ENCODE measurements at regions not wholly inside any gene's neighbourhood (a gene's known extent, or its start where the extent isn't known, plus 50 kb on each side); places are given as distances from the start of the nearest gene placed in this dataset.
"Not testable (repeated sequence)": the region's sequence is repeated elsewhere in the genome, so short reads cannot be mapped to it uniquely, and the experiment has no call there.

GRCh38 chr10:46216836-46217751, 69.7 kb upstream of the ANTXRL start (continued):
- TF ChIP-seq KDM5A (IDR thresholded peaks at IDR 0.05) = no peak
- no peak for TF ChIP-seq RAD21 (conservative IDR thresholded peaks at IDR 0.05 in 1 of 2, IDR thresholded peaks at IDR 0.05 in 1 of 2)

DNA sequence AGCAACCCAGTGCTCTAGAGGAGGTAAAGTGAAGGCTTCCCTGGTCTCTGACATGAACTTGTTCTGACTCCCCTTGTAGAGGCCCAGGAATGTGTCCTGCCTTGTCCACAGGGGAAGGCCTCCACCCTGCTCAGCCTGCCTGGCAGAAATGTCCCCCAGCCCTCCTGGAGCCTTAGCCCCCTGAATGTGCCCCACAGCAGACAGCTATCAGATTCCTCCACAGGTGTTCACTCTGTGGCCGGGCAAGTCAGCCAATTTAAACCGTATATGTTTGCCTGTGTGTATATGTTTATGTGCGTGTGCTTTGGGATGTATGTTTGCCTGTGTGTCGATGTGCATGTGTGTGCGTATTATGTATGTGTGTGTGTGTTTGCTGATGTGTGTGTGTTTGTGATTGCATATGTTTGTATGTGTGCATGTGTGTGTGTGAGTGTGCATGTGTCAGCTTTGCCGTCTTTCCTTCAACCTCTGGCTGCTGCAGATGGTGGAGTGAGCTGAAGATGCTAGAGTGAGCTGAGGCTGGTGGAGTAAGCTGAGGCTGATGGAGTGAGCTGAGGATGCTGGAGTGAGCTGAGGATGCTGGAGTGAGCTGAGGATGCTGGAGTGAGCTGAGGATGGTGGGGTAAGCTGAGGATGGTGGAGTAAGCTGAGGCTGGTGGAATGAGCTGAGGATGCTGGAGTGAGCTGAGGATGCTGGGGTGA, 68.9 kb upstream of the ANTXRL start:
- peak in 1 of 2 experiments; percentile 26; a peak in 3 of 6 replicates for ATAC-seq
- no peaks in the 10 kb centered on the region for H3K4me1 ChIP-seq
- no peak for DNase-seq (ENCODE audit: low read depth in 1 of 2, low spot score in 1 of 2)
- POLR2A ChIA-PET = no interaction called here
- CTCF ChIA-PET = interaction anchor here (6.2 kb wide), 1 partner anchor 10 kb away, joined by 46 read pairs; no protein-coding TSS in a partner anchor
- H3K4me3 ChIP-seq = no peak overlapping the region
- H3K9me3 ChIP-seq = no peaks in the 10 kb centered on the region
- FAIRE-seq = no peak
- H3K4me2 ChIP-seq = no peak overlapping the region
- no peak for TF ChIP-seq CTCF (IDR thresholded peaks at IDR 0.05)
- TF ChIP-seq MYC (IDR thresholded peaks at IDR 0.05; ENCODE audit: borderline replicate concordance, low read length) = no peak
- no peak for TF ChIP-seq BHLHE40 (IDR thresholded peaks at IDR 0.05; ENCODE audit: low read depth, low read length)
- no peak for TF ChIP-seq EHF (CRISPR knock-in tag; IDR thresholded peaks at IDR 0.05)
- no peak for TF ChIP-seq RFX5 (IDR thresholded peaks at IDR 0.05)
- TF ChIP-seq RARB (CRISPR knock-in tag; IDR thresholded peaks at IDR 0.05) = no peak
- TF ChIP-seq JUNB (IDR thresholded peaks at IDR 0.05) = no peak
- TF ChIP-seq ZNF302 (CRISPR knock-in tag; IDR thresholded peaks at IDR 0.05) = no peak
- TF ChIP-seq TP53 (CRISPR knock-in tag; IDR thresholded peaks at IDR 0.05) = no peak
- TF ChIP-seq HEYL (CRISPR knock-in tag; IDR thresholded peaks at IDR 0.05) = no peak
- WGBS (ENCODE audit: missing lambda C conversion rate) = 81% methylated on average over 6 of the region's 6 CpGs
- no peak overlapping the region for H3K27ac ChIP-seq

DNA sequence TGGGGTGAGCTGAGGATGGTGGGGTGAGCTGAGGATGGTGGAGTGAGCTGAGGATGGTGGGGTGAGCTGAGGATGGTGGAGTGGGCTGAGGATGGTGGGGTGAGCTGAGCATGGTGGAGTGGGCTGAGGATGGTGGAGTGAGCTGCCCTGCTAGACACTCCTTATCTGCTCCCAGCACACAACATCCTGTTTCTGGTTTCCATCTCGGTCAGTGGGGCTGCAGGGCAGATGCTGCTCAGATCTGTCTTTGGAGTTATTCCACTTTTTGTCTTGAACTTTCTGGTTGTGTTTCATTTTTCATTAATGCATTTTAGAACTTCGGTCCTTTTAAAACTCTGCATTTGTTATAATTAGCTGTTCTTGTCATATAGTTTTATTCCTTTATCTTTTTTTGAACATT, 67.9 kb upstream of the ANTXRL start:
- Histone ChIP-seq H3K4me1 (no peaks in the 10 kb centered on the region), H3K9me3 (no peaks in the 10 kb centered on the region), H3K4me3 (no peak overlapping the region), H3K27ac (no peak overlapping the region), H3K4me2 (no peak overlapping the region)
- 42% methylated on average over 2 of the region's 2 CpGs for WGBS (ENCODE audit: missing lambda C conversion rate)
- ChIA-PET POLR2A (no interaction called here), CTCF (interaction anchor here (1.4 to 6.2 kb wide), 2 partner anchors 9 to 182 kb away, joined by 3 to 46 read pairs; no protein-coding TSS in a partner anchor)
- DNase-seq (ENCODE audit: low read depth in 1 of 2, low spot score in 1 of 2) (no peak), ATAC-seq (no peak), FAIRE-seq (no peak)
- TF ChIP-seq BCL3 (IDR thresholded peaks at IDR 0.05) (no peak), FOSB (CRISPR knock-in tag; IDR thresholded peaks at IDR 0.05) (no peak), SREBF2 (IDR thresholded peaks at IDR 0.05) (no peak), CBX2 (IDR thresholded peaks at IDR 0.05; ENCODE audit: borderline replicate concordance, low read depth) (no peak), HOXB5 (CRISPR knock-in tag; IDR thresholded peaks at IDR 0.05) (no peak), KDM1A (IDR thresholded peaks at IDR 0.05; ENCODE audit: low read depth) (no peak)
- TF ChIP-seq, protein P1, sequence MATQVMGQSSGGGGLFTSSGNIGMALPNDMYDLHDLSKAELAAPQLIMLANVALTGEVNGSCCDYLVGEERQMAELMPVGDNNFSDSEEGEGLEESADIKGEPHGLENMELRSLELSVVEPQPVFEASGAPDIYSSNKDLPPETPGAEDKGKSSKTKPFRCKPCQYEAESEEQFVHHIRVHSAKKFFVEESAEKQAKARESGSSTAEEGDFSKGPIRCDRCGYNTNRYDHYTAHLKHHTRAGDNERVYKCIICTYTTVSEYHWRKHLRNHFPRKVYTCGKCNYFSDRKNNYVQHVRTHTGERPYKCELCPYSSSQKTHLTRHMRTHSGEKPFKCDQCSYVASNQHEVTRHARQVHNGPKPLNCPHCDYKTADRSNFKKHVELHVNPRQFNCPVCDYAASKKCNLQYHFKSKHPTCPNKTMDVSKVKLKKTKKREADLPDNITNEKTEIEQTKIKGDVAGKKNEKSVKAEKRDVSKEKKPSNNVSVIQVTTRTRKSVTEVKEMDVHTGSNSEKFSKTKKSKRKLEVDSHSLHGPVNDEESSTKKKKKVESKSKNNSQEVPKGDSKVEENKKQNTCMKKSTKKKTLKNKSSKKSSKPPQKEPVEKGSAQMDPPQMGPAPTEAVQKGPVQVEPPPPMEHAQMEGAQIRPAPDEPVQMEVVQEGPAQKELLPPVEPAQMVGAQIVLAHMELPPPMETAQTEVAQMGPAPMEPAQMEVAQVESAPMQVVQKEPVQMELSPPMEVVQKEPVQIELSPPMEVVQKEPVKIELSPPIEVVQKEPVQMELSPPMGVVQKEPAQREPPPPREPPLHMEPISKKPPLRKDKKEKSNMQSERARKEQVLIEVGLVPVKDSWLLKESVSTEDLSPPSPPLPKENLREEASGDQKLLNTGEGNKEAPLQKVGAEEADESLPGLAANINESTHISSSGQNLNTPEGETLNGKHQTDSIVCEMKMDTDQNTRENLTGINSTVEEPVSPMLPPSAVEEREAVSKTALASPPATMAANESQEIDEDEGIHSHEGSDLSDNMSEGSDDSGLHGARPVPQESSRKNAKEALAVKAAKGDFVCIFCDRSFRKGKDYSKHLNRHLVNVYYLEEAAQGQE (IDR thresholded peaks at IDR 0.05) = no peak
- TF ChIP-seq, protein P2, sequence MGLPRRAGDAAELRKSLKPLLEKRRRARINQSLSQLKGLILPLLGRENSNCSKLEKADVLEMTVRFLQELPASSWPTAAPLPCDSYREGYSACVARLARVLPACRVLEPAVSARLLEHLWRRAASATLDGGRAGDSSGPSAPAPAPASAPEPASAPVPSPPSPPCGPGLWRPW (IDR thresholded peaks at IDR 0.05) = no peak

DNA sequence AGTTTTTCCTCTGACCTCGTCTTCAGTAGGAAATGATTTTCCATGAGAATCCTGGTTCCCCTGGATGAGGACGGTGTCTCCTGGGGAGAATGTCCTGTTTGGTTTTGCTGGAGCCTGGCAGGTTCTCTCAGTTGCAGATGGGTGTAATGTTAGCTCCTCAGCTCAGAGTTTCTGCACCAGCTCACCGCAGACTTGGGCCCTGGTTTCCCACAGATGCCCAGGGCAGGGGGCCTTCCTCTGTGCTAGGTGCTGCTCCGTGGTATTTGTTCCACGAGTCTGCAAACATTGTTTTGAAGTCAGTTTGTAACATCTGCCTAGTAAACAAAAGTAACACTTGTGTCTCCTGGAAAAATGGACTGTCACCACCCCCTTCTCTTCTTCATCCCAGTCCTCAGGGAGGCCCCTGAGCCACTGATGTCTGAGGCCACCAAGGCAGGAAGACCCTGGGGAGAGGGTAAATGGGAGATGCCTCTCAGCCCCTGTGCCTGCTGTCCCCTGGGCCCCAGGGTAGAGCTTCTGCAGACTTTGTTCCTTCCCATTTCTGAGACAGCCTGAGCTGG, 67.3 kb upstream of the ANTXRL start:
- H3K27ac ChIP-seq; DNase-seq (ENCODE audit: low read depth in 1 of 2, low spot score in 1 of 2); H3K4me3 ChIP-seq; H3K4me2 ChIP-seq; H3K4me1 ChIP-seq; FAIRE-seq; POLR2A ChIA-PET; ATAC-seq; H3K9me3 ChIP-seq: not testable (repeated sequence)
- CTCF ChIA-PET = interaction anchor here (1.4 to 6.2 kb wide), 2 partner anchors 8 to 183 kb away, joined by 3 to 46 read pairs; no protein-coding TSS in a partner anchor
- 48% methylated on average over 5 of the region's 5 CpGs for WGBS (ENCODE audit: missing lambda C conversion rate)
